ENCODE measurements at regions not wholly inside any gene's neighbourhood (a gene's known extent, or its start where the extent isn't known, plus 50 kb on each side); places are given as distances from the start of the nearest gene placed in this dataset.

DNA sequence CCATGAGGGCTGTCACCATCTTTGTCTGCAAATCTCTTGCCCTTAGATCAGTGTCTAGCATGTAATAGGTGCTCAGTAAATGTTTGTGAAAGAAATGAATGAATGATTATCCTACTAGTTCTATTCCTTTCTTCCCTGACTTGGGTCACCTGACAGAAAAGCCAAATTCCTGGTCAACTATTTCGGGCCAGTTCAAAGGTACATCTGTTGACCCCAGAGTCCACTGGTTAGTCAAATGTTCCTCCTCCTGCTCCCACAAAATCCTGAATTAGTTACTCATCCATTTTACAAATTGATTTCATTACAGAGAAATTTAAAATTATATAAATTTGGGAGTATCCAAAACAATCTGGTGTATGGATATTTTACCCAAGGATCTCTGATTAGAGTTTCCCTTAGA lies 124.7 kb upstream of the NAV2 start:
- Mint-ChIP-seq H3K27ac (no peak overlapping the region), H3K4me1 (no peaks in the 10 kb centered on the region), H3K4me3 (no peak overlapping the region), H3K9me3 (ENCODE audit: low read depth) (no peaks in the 10 kb centered on the region), H3K27me3 (peaks cover 18% of the 10 kb centered on the region), H3K36me3 (ENCODE audit: low read depth) (no peaks in the 10 kb centered on the region)
- POLR2A ChIA-PET: no interaction called here
- intact Hi-C loops (cut with DNase I, micrococcal nuclease): no loop called here
- DNase-seq: no peak
- CTCF ChIA-PET: interaction anchor here (1.0 kb wide), 1 partner anchor 155 kb away, joined by 4 read pairs; no protein-coding TSS in a partner anchor
- no peak for ATAC-seq

- no peak for ATAC-seq
- CTCF ChIA-PET: no interaction called here
- Mint-ChIP-seq H3K9me3 (ENCODE audit: low read depth) (no peaks in the 10 kb centered on the region), H3K27ac (no peak overlapping the region), H3K36me3 (ENCODE audit: low read depth) (no peaks in the 10 kb centered on the region), H3K4me1 (no peaks in the 10 kb centered on the region), H3K27me3 (peaks cover under 1% of the 10 kb centered on the region), H3K4me3 (no peak overlapping the region)
- intact Hi-C loops (cut with DNase I, micrococcal nuclease): no loop called here
- no peak for DNase-seq
- POLR2A ChIA-PET: no interaction called here
Observed at GRCh38 chr11:19580646-19581045, 132.0 kb upstream of the NAV2 start.

DNA sequence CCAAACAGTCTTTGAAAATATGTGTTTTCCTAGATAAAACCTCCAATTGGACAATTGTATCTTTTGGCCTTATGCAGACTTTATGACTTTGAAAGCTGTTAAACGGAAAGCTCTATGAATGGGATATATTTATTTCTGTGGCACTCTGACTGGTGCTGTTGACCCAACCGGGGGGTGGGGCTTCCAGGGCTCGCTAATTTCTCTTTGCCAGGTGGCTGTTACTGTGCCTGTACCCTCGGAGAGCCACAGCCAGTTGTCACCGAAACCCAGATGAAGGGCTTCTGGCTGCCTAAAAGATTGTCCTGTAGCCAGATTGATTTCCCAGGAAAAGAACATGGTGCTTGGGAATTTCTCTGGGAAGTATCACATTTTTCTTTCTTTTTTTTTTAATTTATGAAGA lies 132.7 kb upstream of the NAV2 start:
- no peaks in the 10 kb centered on the region for H3K9me3 Mint-ChIP-seq (ENCODE audit: low read depth)
- H3K27ac Mint-ChIP-seq: no peak overlapping the region
- intact Hi-C loops (cut with DNase I, micrococcal nuclease): no loop called here
- no peak overlapping the region for H3K4me3 Mint-ChIP-seq
- DNase-seq: no peak
- H3K27me3 Mint-ChIP-seq: no peaks in the 10 kb centered on the region
- CTCF ChIA-PET: no interaction called here
- H3K4me1 Mint-ChIP-seq: no peaks in the 10 kb centered on the region
- no peak for ATAC-seq
- POLR2A ChIA-PET: no interaction called here
- no peaks in the 10 kb centered on the region for H3K36me3 Mint-ChIP-seq (ENCODE audit: low read depth)

DNA sequence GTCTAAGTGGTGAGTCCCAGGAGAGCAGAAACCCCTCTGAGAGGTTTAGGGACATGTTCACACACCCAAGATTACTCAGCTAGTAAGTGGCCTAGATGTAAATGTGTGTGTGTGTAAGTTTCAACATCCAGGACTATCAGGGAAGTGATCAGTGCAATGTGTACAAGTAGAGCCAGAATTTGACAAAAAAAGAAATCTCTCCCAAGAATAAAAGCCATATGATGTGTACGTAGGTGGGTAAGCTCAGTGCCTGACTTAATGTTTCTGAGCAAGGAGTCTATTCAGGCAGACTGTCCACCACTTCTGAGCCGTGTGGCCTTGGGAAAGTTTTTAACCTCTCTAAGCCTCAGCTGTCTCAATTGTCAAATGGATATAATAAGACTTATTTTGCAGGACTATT lies 133.8 kb upstream of the NAV2 start:
- Mint-ChIP-seq H3K4me3 (no peak overlapping the region), H3K9me3 (ENCODE audit: low read depth) (no peaks in the 10 kb centered on the region), H3K4me1 (no peaks in the 10 kb centered on the region), H3K27ac (no peak overlapping the region), H3K27me3 (no peaks in the 10 kb centered on the region), H3K36me3 (ENCODE audit: low read depth) (no peaks in the 10 kb centered on the region)
- DNase-seq (no peak), ATAC-seq (no peak)
- ChIA-PET CTCF (no interaction called here), POLR2A (no interaction called here)
- intact Hi-C loops (cut with DNase I, micrococcal nuclease): no loop called here

DNA sequence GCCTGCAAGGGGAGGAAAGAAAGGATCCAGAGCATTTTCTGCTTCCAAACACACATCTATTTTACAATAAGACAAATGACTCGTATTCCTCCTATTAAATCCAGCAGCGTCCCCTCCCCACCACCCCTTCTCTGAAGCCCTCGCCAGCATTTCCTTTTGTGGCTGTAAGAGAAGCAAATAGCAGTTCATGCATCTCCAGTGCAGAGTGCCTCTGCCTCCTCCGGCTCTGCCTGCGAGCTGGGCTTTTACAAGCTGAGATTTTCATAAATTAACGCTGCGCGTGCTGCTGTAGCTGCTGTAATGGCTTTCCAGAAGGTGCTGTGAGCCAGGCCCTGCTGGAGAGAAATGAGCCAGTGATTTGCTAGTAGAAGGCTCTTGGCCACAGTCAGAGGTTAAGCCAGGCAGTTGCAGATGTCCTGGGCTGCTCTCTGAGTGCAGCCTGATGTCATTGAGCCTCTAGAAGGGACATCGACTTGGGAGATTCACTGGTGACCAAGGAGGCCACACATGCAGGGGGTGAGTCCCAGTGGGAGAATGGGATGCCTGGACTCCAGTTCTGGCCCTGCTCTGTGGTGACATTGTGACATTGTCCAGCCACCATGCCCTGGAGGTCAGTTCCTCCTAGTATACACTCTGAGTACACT lies 134.5 kb upstream of the NAV2 start:
- intact Hi-C loops (cut with DNase I, micrococcal nuclease): no loop called here
- ChIA-PET CTCF (no interaction called here), POLR2A (no interaction called here)
- Mint-ChIP-seq H3K27ac (no peak overlapping the region), H3K36me3 (ENCODE audit: low read depth) (no peaks in the 10 kb centered on the region), H3K4me3 (no peak overlapping the region), H3K27me3 (no peaks in the 10 kb centered on the region), H3K9me3 (ENCODE audit: low read depth) (no peaks in the 10 kb centered on the region), H3K4me1 (no peaks in the 10 kb centered on the region)
- no peak for DNase-seq
- ATAC-seq: no peak

GRCh38 chr11:19577391-19577975 lies 135.2 kb upstream of the NAV2 start:
- ATAC-seq: no peak
- CTCF ChIA-PET: no interaction called here
- no peak for DNase-seq

DNA sequence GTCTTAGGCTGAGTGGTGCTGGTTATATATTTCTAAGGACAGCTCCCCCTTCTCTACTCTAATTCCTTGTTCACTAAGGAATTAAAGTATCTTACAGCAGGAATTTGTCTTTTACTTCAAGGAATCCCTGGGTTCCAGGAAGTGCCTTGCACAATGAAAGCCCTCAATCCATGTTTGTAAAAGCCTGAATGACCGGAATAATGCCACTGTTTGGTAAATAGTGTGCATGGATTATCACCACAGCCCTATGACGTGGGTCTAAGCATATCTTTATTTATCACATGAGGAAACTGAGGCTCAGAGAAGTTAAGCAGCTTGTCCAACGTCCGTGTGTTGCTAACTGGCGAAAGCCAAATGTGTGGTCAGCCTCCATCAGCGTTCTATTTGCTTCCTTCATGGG lies 135.7 kb upstream of the NAV2 start:
- CTCF ChIA-PET: interaction anchor here (1.0 kb wide), 1 partner anchor 11 kb away, joined by 3 read pairs; no protein-coding TSS in a partner anchor
- H3K9me3 Mint-ChIP-seq (ENCODE audit: low read depth): no peaks in the 10 kb centered on the region
- intact Hi-C loops (cut with DNase I, micrococcal nuclease): no loop called here
- POLR2A ChIA-PET: no interaction called here
- DNase-seq: no peak
- H3K27me3 Mint-ChIP-seq: no peaks in the 10 kb centered on the region
- no peak overlapping the region for H3K4me3 Mint-ChIP-seq
- H3K27ac Mint-ChIP-seq: no peak overlapping the region
- no peaks in the 10 kb centered on the region for H3K4me1 Mint-ChIP-seq
- H3K36me3 Mint-ChIP-seq (ENCODE audit: low read depth): no peaks in the 10 kb centered on the region
- no peak for ATAC-seq

More at GRCh38 chr11:19577391-19577975, 135.2 kb upstream of the NAV2 start:
- Mint-ChIP-seq H3K27ac (no peak overlapping the region), H3K4me3 (no peak overlapping the region), H3K9me3 (ENCODE audit: low read depth) (no peaks in the 10 kb centered on the region), H3K36me3 (ENCODE audit: low read depth) (no peaks in the 10 kb centered on the region), H3K4me1 (no peaks in the 10 kb centered on the region), H3K27me3 (no peaks in the 10 kb centered on the region)
- POLR2A ChIA-PET: no interaction called here
- intact Hi-C loops (cut with DNase I, micrococcal nuclease): no loop called here

DNA sequence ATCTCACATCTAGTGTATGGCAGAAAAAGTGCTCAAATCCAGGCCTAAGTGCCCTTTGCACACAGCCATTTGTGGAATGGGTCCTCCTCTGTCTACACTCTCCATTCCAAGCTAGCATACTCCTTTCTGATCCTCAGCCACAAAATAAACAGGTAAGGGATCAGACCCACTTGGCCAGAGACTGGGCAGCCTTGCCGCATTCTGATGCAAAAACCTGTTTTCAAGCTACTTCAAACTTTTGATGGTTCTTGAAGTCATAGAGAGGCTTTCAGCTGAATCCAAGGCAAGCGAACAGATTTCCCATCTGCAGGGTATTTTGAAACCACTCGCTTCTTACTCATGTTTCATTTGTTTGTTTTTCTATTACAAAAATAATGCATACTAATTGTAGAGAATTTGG lies 136.6 kb upstream of the NAV2 start:
- H3K4me3 Mint-ChIP-seq: no peak overlapping the region
- no peaks in the 10 kb centered on the region for H3K36me3 Mint-ChIP-seq (ENCODE audit: low read depth)
- ChIA-PET POLR2A (no interaction called here), CTCF (interaction anchor here (1.0 kb wide), 1 partner anchor 10 kb away, joined by 3 read pairs; no protein-coding TSS in a partner anchor)
- DNase-seq: no peak
- intact Hi-C loops (cut with DNase I, micrococcal nuclease): no loop called here
- no peaks in the 10 kb centered on the region for H3K9me3 Mint-ChIP-seq (ENCODE audit: low read depth)
- no peaks in the 10 kb centered on the region for H3K27me3 Mint-ChIP-seq
- H3K4me1 Mint-ChIP-seq: no peaks in the 10 kb centered on the region
- no peak for ATAC-seq
- H3K27ac Mint-ChIP-seq: no peak overlapping the region

DNA sequence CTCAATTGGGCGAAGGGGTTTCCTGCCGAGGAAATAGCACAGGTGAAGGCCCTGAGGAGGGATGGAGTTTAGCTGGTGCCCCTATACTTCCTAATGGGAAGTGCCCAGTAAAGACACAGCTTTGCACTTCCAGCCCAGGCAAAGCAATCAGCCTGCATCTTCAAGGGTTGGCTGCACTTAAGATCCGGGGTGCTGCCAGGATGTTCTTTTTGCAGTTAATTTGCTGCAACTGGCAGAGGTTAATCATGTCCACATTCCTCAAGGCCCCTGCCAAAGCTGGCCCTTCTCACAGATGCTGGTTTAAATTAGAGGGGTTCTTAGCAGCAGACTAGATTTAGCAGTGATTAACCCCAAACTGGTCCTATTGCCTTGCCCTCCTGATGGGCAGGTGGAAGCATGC lies 137.7 kb upstream of the NAV2 start:
- Mint-ChIP-seq H3K4me3 (no peak overlapping the region), H3K27ac (no peak overlapping the region), H3K27me3 (no peaks in the 10 kb centered on the region), H3K36me3 (ENCODE audit: low read depth) (no peaks in the 10 kb centered on the region), H3K9me3 (ENCODE audit: low read depth) (no peaks in the 10 kb centered on the region), H3K4me1 (no peaks in the 10 kb centered on the region)
- no peak for ATAC-seq
- intact Hi-C loops (cut with DNase I, micrococcal nuclease): no loop called here
- POLR2A ChIA-PET: no interaction called here
- CTCF ChIA-PET: interaction anchor here (1.2 to 1.6 kb wide), 2 partner anchors 9 to 11 kb away, joined by 3 to 8 read pairs; no protein-coding TSS in a partner anchor
- DNase-seq: no peak

GRCh38 chr11:19573666-19574065 lies 139.0 kb upstream of the NAV2 start:
- ChIA-PET POLR2A (no interaction called here), CTCF (interaction anchor here (1.6 to 2.3 kb wide), 2 partner anchors 10 to 14 kb away, joined by 6 to 8 read pairs; no protein-coding TSS in a partner anchor)
- H3K27me3 Mint-ChIP-seq: peaks cover 4% of the 10 kb centered on the region
- DNase-seq (no peak), ATAC-seq (no peak)
- no peaks in the 10 kb centered on the region for H3K36me3 Mint-ChIP-seq (ENCODE audit: low read depth)
- no peak overlapping the region for H3K4me3 Mint-ChIP-seq
- no peaks in the 10 kb centered on the region for H3K4me1 Mint-ChIP-seq
- no peaks in the 10 kb centered on the region for H3K9me3 Mint-ChIP-seq (ENCODE audit: low read depth)
- intact Hi-C loops (cut with DNase I, micrococcal nuclease): no loop called here
- H3K27ac Mint-ChIP-seq: no peak overlapping the region

DNA sequence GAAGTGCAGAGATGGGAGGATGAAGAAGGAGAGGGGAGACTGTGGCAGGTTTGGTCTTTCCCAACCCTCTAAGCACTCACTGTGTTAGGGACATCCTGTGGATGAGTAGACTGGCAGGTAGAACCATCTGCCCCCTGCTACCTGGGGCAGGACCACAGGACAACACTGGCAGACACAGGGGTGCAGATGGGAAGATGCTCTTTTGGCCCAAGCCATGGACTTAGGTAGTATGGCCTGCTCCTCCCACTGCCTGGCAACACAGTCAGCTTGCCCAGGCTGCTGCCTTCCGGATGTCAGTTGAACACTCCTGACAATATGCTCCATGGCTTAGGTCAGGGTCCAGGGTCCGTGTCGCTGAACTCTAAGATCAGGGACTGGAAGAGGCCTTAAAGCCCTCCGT lies 140.7 kb upstream of the NAV2 start:
- intact Hi-C loops (cut with DNase I, micrococcal nuclease): no loop called here

DNA sequence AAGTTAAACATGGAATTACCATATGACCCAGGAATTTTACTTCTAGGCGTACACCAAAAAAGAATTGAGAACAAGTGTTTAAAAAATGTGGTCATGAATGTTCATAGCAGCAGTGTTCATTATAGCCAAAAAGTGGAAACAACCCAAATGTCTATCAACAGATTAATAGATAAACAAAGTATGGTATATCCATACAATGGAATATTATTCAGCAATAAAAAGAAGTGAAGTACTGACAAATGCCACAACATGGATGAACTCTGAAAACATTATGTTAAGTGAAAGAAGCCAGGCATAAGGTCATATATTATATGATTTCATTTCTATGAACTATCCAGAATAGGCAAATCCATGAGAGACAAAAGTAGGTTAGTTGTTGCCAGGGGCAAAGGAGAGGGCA lies 141.7 kb upstream of the NAV2 start:
- Mint-ChIP-seq H3K4me3 (no peak overlapping the region), H3K4me1 (no peaks in the 10 kb centered on the region), H3K27ac (no peak overlapping the region), H3K9me3 (ENCODE audit: low read depth) (no peaks in the 10 kb centered on the region), H3K27me3 (peaks cover 7% of the 10 kb centered on the region), H3K36me3 (ENCODE audit: low read depth) (no peaks in the 10 kb centered on the region)
- CTCF ChIA-PET: interaction anchor here (1.0 kb wide), 1 partner anchor 171 kb away, joined by 4 read pairs; no protein-coding TSS in a partner anchor
- no peak for ATAC-seq
- intact Hi-C loops (cut with DNase I, micrococcal nuclease): no loop called here
- no peak for DNase-seq
- POLR2A ChIA-PET: no interaction called here

More for the DNA sequence above, 140.7 kb upstream of the NAV2 start:
- Mint-ChIP-seq H3K9me3 (ENCODE audit: low read depth) (no peaks in the 10 kb centered on the region), H3K27me3 (peaks cover 4% of the 10 kb centered on the region), H3K36me3 (ENCODE audit: low read depth) (no peaks in the 10 kb centered on the region), H3K4me1 (no peaks in the 10 kb centered on the region), H3K4me3 (no peak overlapping the region), H3K27ac (no peak overlapping the region)
- ATAC-seq (no peak), DNase-seq (no peak)
- ChIA-PET POLR2A (no interaction called here), CTCF (interaction anchor here (0.6 to 2.3 kb wide), 4 partner anchors 12 to 558 kb away, joined by 3 to 6 read pairs (median 4); no protein-coding TSS in a partner anchor)

All from activated CD4-positive, alpha-beta T cell treated with anti-CD3 and anti-CD28 coated beads for 36 hours (primary cell).